ENCODE measurements at regions not wholly inside any gene's neighbourhood (a gene's known extent, or its start where the extent isn't known, plus 50 kb on each side); places are given as distances from the start of the nearest gene placed in this dataset.

- DNase-seq, result no peak
Measured at GRCh38 chr12:87782838-87783237, 246.4 kb downstream of the C12orf50 start.

GRCh38 chr12:87779858-87780498 lies 249.2 kb downstream of the C12orf50 start:
- DNase-seq, result no peak

- DNase-seq, result no peak
Measured at GRCh38 chr12:87779016-87779415, 250.2 kb downstream of the C12orf50 start.

GRCh38 chr12:87778065-87778464 lies 251.1 kb downstream of the C12orf50 start:
- DNase-seq, result no peak

- DNase-seq, result no peak
Measured at GRCh38 chr12:87775784-87776183, 253.4 kb downstream of the C12orf50 start.

- DNase-seq, result no peak
Measured at GRCh38 chr12:87775051-87775450, 254.2 kb downstream of the C12orf50 start.

GRCh38 chr12:87772401-87772800 lies 256.8 kb downstream of the C12orf50 start:
- no peak for DNase-seq

GRCh38 chr12:87768501-87769287 lies 260.5 kb downstream of the C12orf50 start:
- DNase-seq, result no peak

- no peak for DNase-seq
Measured at GRCh38 chr12:87766044-87766443, 263.2 kb downstream of the C12orf50 start.

GRCh38 chr12:87760943-87761342 lies 268.3 kb downstream of the C12orf50 start:
- no peak for DNase-seq

- DNase-seq, result no peak
Measured at GRCh38 chr12:87758271-87758670, 270.9 kb downstream of the C12orf50 start.

- no peak for DNase-seq
Measured at GRCh38 chr12:87756721-87757120, 272.5 kb downstream of the C12orf50 start.

- DNase-seq, result no peak
Measured at GRCh38 chr12:87756111-87756510, 273.1 kb downstream of the C12orf50 start.

GRCh38 chr12:87728931-87729593 lies 300.1 kb downstream of the C12orf50 start:
- no peak for DNase-seq

- no peak for DNase-seq
Measured at GRCh38 chr12:87720967-87721366, 308.2 kb downstream of the C12orf50 start.

GRCh38 chr12:87704374-87704773 lies 324.8 kb downstream of the C12orf50 start:
- no peak for DNase-seq

- DNase-seq, result no peak
Measured at GRCh38 chr12:87690236-87690810, 338.9 kb downstream of the C12orf50 start.

- no peak for DNase-seq
Measured at GRCh38 chr12:87689196-87689595, 340.0 kb downstream of the C12orf50 start.

GRCh38 chr12:87687362-87687761 lies 341.8 kb downstream of the C12orf50 start:
- DNase-seq, result no peak

GRCh38 chr12:87685696-87686095 lies 343.5 kb downstream of the C12orf50 start:
- no peak for DNase-seq

GRCh38 chr12:87679251-87679650 lies 349.9 kb downstream of the C12orf50 start:
- no peak for DNase-seq

- no peak for DNase-seq
Measured at GRCh38 chr12:87678453-87678852, 350.7 kb downstream of the C12orf50 start.

GRCh38 chr12:87676731-87677130 lies 352.5 kb downstream of the C12orf50 start:
- no peak for DNase-seq

GRCh38 chr12:87671757-87672156 lies 357.4 kb downstream of the C12orf50 start:
- DNase-seq, result peak; percentile 66
